ENCODE measurements at regions not wholly inside any gene's neighbourhood (a gene's known extent, or its start where the extent isn't known, plus 50 kb on each side); places are given as distances from the start of the nearest gene placed in this dataset.
"Not testable (repeated sequence)": the region's sequence is repeated elsewhere in the genome, so short reads cannot be mapped to it uniquely, and the experiment has no call there.

- H3K9ac ChIP-seq (ENCODE audit: low read depth, low read length), result no peak overlapping the region
- ATAC-seq (ENCODE audit: low read depth), result no peak
- intact Hi-C loops (cut with micrococcal nuclease), result no loop called here
- H3K4me3 ChIP-seq (ENCODE audit: insufficient read depth, low read depth, low read length), result no peak overlapping the region
- dilution Hi-C loops (cut with HindIII; ENCODE audit: low sequenced_read_pairs, unreplicated experiment), result no loop called here
- no peak overlapping the region for H2BK15ac ChIP-seq (ENCODE audit: low read depth, low read length)
- DNase-seq, result no peak
- CTCF ChIA-PET, result no interaction called here
- in situ Hi-C loops (cut with MboI; ENCODE audit: low sequenced_read_pairs), result no loop called here
- no peak overlapping the region for H3K14ac ChIP-seq (replicated peaks; ENCODE audit: low read depth, low read length)
- H4K5ac ChIP-seq (ENCODE audit: low read depth, low read length), result no peak overlapping the region
- H3K18ac ChIP-seq (ENCODE audit: low read depth, low read length), result no peak overlapping the region
- H2BK5ac ChIP-seq (ENCODE audit: low read depth, low read length, poor library complexity, severe bottlenecking), result no peak overlapping the region
- H2AFZ ChIP-seq (replicated peaks; ENCODE audit: low read length, poor library complexity), result no peak overlapping the region
- no peak overlapping the region for H3K4me2 ChIP-seq (ENCODE audit: low read depth, low read length)
- POLR2A ChIA-PET (ENCODE audit: unreplicated experiment), result no interaction called here
- no peak overlapping the region for H2AK5ac ChIP-seq (ENCODE audit: low read depth, low read length)
- TF ChIP-seq FOS (IDR thresholded peaks at IDR 0.05; ENCODE audit: low read depth, low read length) (no peak), RCOR1 (IDR thresholded peaks at IDR 0.05; ENCODE audit: insufficient replicate concordance, low read length) (no peak), RAD21 (IDR thresholded peaks at IDR 0.05; ENCODE audit: low read length) (no peak), MAFK (IDR thresholded peaks at IDR 0.05; ENCODE audit: low read depth, low read length) (no peak), SMC3 (IDR thresholded peaks at IDR 0.05; ENCODE audit: low read depth, low read length) (no peak), ELK1 (IDR thresholded peaks at IDR 0.05; ENCODE audit: borderline replicate concordance, low read depth, low read length) (no peak), POLR2A (IDR thresholded peaks at IDR 0.05; ENCODE audit: low read depth, low read length) (no peak), NFE2L2 (IDR thresholded peaks at IDR 0.05; ENCODE audit: low read depth, low read length) (no peak)
- TF ChIP-seq, protein P1, sequence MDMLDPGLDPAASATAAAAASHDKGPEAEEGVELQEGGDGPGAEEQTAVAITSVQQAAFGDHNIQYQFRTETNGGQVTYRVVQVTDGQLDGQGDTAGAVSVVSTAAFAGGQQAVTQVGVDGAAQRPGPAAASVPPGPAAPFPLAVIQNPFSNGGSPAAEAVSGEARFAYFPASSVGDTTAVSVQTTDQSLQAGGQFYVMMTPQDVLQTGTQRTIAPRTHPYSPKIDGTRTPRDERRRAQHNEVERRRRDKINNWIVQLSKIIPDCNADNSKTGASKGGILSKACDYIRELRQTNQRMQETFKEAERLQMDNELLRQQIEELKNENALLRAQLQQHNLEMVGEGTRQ (IDR thresholded peaks at IDR 0.05; ENCODE audit: low read depth, low read length), result no peak
- H3K27ac ChIP-seq (ENCODE audit: insufficient read depth, low read length), result no peak overlapping the region
- H3K36me3 ChIP-seq (ENCODE audit: control insufficient read depth, insufficient read depth, low read length), result no peaks in the 10 kb centered on the region
- H3K4me1 ChIP-seq (ENCODE audit: control insufficient read depth, insufficient read depth, low read length), result no peaks in the 10 kb centered on the region
- no CpG with 5 or more reads among the region's 1 CpG for WGBS, 2 experiments (ENCODE audit: extremely low coverage in 2 of 2, insufficient read length in 1 of 2)
- no peaks in the 10 kb centered on the region for H3K79me1 ChIP-seq (ENCODE audit: low read depth in 1 of 2, low read length in 2 of 2)
- no peak overlapping the region for H2AK9ac ChIP-seq (replicated peaks; ENCODE audit: low read depth, low read length, poor library complexity)
- no peak overlapping the region for H2BK20ac ChIP-seq (ENCODE audit: low read depth, low read length)
- H3K9me3 ChIP-seq (ENCODE audit: control insufficient read depth, insufficient read depth, low read length), result no peaks in the 10 kb centered on the region
- no peak overlapping the region for H3K56ac ChIP-seq (ENCODE audit: extremely low read depth, insufficient read depth, low read length)
- H3K23ac ChIP-seq (ENCODE audit: low read depth, low read length), result no peak overlapping the region
- no peak overlapping the region for H4K8ac ChIP-seq (ENCODE audit: low read depth in 2 of 2, low read length in 2 of 2)
- no peak overlapping the region for H4K91ac ChIP-seq (ENCODE audit: insufficient read depth, low read depth, low read length)
- H3K27me3 ChIP-seq (ENCODE audit: control insufficient read depth, insufficient read depth, low read length), result 0 out of 2 replicates have a peak, but pooled peaks cover 1% of the 10 kb centered on the region
- BruUV-seq (replicated peaks), result no TSS peak
- H2BK120ac ChIP-seq (ENCODE audit: low read depth, low read length), result no peak overlapping the region
- no peaks in the 10 kb centered on the region for H4K20me1 ChIP-seq (ENCODE audit: insufficient read depth, low read length)
- no peaks in the 10 kb centered on the region for H3K9me1 ChIP-seq (ENCODE audit: insufficient read depth, low read length)
- H3K4ac ChIP-seq (ENCODE audit: low read depth, low read length), result no peak overlapping the region
These were observed 110.8 kb upstream of the MPHOSPH6 start for GRCh38 chr16:82280867-82281266.

DNA sequence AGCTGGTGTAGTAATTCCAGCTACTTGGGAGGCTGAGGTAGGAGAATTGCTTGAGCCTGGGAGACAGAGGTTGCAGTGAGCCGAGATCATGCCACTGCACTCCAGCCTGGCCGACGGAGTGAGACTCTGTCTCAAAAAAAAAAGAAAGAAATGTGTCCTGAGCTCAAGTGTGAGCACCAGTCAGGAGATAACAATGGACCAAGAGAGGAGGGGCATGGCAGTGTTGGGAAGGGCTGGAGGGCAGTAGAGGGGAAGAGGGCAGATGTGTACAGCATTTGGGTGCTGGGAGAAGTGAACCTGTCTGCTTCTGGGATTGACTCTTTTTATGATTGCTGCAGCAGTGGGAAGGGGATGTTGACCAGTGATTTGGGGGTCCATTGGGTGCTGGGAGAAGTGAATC, 105.3 kb upstream of the MPHOSPH6 start:
- BruUV-seq (replicated peaks); H3K9me3 ChIP-seq (ENCODE audit: control insufficient read depth, insufficient read depth, low read length); H2AK9ac ChIP-seq (replicated peaks; ENCODE audit: low read depth, low read length, poor library complexity); H3K36me3 ChIP-seq (ENCODE audit: control insufficient read depth, insufficient read depth, low read length); H3K27me3 ChIP-seq (ENCODE audit: control insufficient read depth, insufficient read depth, low read length); H4K91ac ChIP-seq (ENCODE audit: insufficient read depth, low read depth, low read length); CTCF ChIA-PET; H2BK5ac ChIP-seq (ENCODE audit: low read depth, low read length, poor library complexity, severe bottlenecking); H3K4me1 ChIP-seq (ENCODE audit: control insufficient read depth, insufficient read depth, low read length); H3K56ac ChIP-seq (ENCODE audit: extremely low read depth, insufficient read depth, low read length); POLR2A ChIA-PET (ENCODE audit: unreplicated experiment); H2AFZ ChIP-seq (replicated peaks; ENCODE audit: low read length, poor library complexity); H3K4ac ChIP-seq (ENCODE audit: low read depth, low read length); H2AK5ac ChIP-seq (ENCODE audit: low read depth, low read length); ATAC-seq (ENCODE audit: low read depth); H2BK20ac ChIP-seq (ENCODE audit: low read depth, low read length); in situ Hi-C loops (cut with MboI; ENCODE audit: low sequenced_read_pairs); H2BK15ac ChIP-seq (ENCODE audit: low read depth, low read length); H3K18ac ChIP-seq (ENCODE audit: low read depth, low read length); H3K9ac ChIP-seq (ENCODE audit: low read depth, low read length); H4K5ac ChIP-seq (ENCODE audit: low read depth, low read length); H3K4me3 ChIP-seq (ENCODE audit: insufficient read depth, low read depth, low read length); H4K20me1 ChIP-seq (ENCODE audit: insufficient read depth, low read length); dilution Hi-C loops (cut with HindIII; ENCODE audit: low sequenced_read_pairs, unreplicated experiment); H3K27ac ChIP-seq (ENCODE audit: insufficient read depth, low read length); DNase-seq; H3K79me1 ChIP-seq (ENCODE audit: low read depth in 1 of 2, low read length in 2 of 2); H3K9me1 ChIP-seq (ENCODE audit: insufficient read depth, low read length); H3K4me2 ChIP-seq (ENCODE audit: low read depth, low read length); H3K14ac ChIP-seq (replicated peaks; ENCODE audit: low read depth, low read length); intact Hi-C loops (cut with micrococcal nuclease); H4K8ac ChIP-seq (ENCODE audit: low read depth in 2 of 2, low read length in 2 of 2); H2BK120ac ChIP-seq (ENCODE audit: low read depth, low read length); H3K23ac ChIP-seq (ENCODE audit: low read depth, low read length): not testable (repeated sequence)
- WGBS, 2 experiments (ENCODE audit: extremely low coverage in 2 of 2, insufficient read length in 1 of 2), result 69% methylated on average over 3 of the region's 3 CpGs; no CpG with 5 or more reads in 1 of the 2 experiments
